Left lung (tissue), 4 donors: ENCODE measurements at regions not wholly inside any gene's neighbourhood (a gene's known extent, or its start where the extent isn't known, plus 50 kb on each side); places are given as distances from the start of the nearest gene placed in this dataset.

Experiments used
- ATAC-seq: fragments of 200-7000 bp; cut with Tn5 transposase; one replicate; pipeline ENCODE4 v1.9.1; 2020; ENCODE audit warnings: moderate library complexity
- DNase-seq, 4 donors: peaks; one replicate each; pipeline ENCODE4 v3.0.0-alpha.2; 2013 to 2020
- H3K27ac ChIP-seq, 2 donors: fragments of 200-600 bp; sonication (generic) in 1 of 2; one replicate each; pipeline versions ENCODE4 v1.5.0 to v1.8.0; 2020 to 2021
- H3K27me3 ChIP-seq, 2 donors: fragments of 200-600 bp; sonication (generic) in 1 of 2; one replicate each; pipeline versions ENCODE4 v1.5.0 to v1.8.0; 2020 to 2021
- H3K36me3 ChIP-seq, 2 donors: fragments of 200-600 bp; sonication (generic) in 1 of 2; one replicate each; pipeline versions ENCODE4 v1.5.0 to v1.8.0; 2020 to 2021
- H3K4me1 ChIP-seq, 2 donors: fragments of 200-600 bp; one replicate each; pipeline ENCODE4 v1.8.0; 2021
- H3K4me3 ChIP-seq, 2 donors: fragments of 200-600 bp; sonication (generic) in 1 of 2; one replicate each; pipeline versions ENCODE4 v1.5.0 to v1.8.0; 2020 to 2021; ENCODE audit warnings: mild to moderate bottlenecking in 1 of 2
- H3K9me3 ChIP-seq, 2 donors: fragments of 200-600 bp; sonication (generic) in 1 of 2; one replicate each; pipeline versions ENCODE4 v1.5.0 to v1.8.0; 2020 to 2021
- intact Hi-C, 2 donors: fragments of 100-400 bp; cut with DNase I; formaldehyde crosslinking; loops; one replicate each; pipeline versions ENCODE4 v1.11.2 to v1.14.2; 2022
- TF ChIP-seq, protein P1 (sequence below), 2 donors: fragments of 200-600 bp; sonication (generic) in 1 of 2; IDR thresholded peaks; one replicate each; pipeline versions ENCODE4 v1.5.0 to v1.8.0; 2021; ENCODE audit warnings: antibody characterized with exemption in 2 of 2
- donor health status: DM: no; HTN: yes; CAD: no.
- donor health status: DM: no; HTN: no; CAD: no.

DNA sequence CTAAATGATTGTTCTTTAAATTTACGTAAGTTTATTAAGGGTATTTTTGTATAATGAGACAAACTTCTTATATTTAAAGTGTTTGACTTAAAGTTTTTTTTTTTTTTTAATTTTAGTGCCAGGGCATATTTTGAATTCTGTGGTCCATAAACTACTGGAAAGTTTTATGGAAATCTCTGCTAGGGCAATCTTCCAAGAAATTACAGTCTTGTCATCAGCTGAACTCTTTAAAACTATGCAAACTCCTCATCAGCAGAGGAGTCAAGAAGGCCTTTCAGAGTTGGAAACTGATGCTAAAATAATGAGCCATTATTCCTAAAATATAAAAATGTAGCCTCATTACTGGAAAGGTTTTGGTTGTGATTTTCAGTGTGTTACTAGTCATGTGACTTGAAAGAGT, 1201.9 kb downstream of the BRINP3 start:
- Histone ChIP-seq H3K27ac (no peak overlapping the region), H3K9me3 (peaks cover 0 to 10% of the 10 kb centered on the region in 2 donors), H3K4me3 (no peak overlapping the region), H3K36me3 (no peaks in the 10 kb centered on the region), H3K4me1 (no peaks in the 10 kb centered on the region), H3K27me3 (no peaks in the 10 kb centered on the region)
- DNase-seq, result peak in 2 of 4 donors; percentile 30 to 44
- intact Hi-C loops, result no loop called here
- TF ChIP-seq, protein P1, sequence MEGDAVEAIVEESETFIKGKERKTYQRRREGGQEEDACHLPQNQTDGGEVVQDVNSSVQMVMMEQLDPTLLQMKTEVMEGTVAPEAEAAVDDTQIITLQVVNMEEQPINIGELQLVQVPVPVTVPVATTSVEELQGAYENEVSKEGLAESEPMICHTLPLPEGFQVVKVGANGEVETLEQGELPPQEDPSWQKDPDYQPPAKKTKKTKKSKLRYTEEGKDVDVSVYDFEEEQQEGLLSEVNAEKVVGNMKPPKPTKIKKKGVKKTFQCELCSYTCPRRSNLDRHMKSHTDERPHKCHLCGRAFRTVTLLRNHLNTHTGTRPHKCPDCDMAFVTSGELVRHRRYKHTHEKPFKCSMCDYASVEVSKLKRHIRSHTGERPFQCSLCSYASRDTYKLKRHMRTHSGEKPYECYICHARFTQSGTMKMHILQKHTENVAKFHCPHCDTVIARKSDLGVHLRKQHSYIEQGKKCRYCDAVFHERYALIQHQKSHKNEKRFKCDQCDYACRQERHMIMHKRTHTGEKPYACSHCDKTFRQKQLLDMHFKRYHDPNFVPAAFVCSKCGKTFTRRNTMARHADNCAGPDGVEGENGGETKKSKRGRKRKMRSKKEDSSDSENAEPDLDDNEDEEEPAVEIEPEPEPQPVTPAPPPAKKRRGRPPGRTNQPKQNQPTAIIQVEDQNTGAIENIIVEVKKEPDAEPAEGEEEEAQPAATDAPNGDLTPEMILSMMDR (IDR thresholded peaks at IDR 0.05), result no peak
- ATAC-seq, result no peak

DNA sequence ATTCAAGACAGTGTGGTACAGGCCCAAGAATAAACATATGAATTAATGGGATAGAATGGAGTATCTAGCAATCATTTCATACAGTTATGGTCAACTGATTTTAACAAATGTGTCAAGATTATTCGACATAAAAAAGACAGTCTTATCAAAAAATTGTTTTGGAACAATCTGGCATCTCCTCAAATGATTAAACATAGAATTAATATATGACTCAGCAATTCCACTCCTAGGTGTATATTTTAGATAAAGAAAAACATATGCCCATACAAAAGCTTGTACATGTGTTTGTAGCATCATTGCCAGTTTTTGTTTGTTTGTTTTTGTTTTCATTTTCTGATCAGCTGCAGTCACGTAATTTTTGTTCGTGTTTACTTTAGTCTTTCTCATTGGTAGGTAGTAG, 1188.3 kb downstream of the BRINP3 start:
- Histone ChIP-seq H3K27ac (no peak overlapping the region), H3K4me1 (no peaks in the 10 kb centered on the region), H3K27me3 (no peaks in the 10 kb centered on the region), H3K36me3 (no peaks in the 10 kb centered on the region), H3K9me3 (peaks cover 0 to 10% of the 10 kb centered on the region in 2 donors), H3K4me3 (no peak overlapping the region)
- no peak for ATAC-seq
- TF ChIP-seq, protein P1 (IDR thresholded peaks at IDR 0.05), result no peak
- intact Hi-C loops, result no loop called here
- DNase-seq, result no peak

DNA sequence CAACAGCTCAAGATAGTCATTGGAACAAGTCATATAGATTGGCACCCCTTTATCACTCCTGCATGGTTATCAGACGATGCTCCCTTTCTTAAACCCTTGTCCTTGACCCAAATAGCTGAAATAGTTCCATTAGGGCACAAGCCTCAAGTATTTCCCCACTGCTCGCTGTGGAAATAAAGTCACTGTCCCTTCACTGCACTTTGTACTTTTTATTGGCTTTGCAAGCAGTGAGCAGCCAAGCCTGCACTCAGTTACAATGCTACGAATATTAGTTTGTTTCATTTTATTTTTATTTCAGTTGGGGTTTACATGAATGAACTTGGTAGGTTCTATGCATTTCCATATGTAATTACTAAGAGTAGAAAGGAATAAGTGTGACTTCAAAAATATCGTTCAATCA, 1176.4 kb downstream of the BRINP3 start:
- ATAC-seq, result no peak
- no peak overlapping the region for H3K4me3 ChIP-seq
- peaks cover 0 to 1% of the 10 kb centered on the region in 2 donors for H3K9me3 ChIP-seq
- no peaks in the 10 kb centered on the region for H3K36me3 ChIP-seq
- DNase-seq, result no peak
- H3K27me3 ChIP-seq, result no peaks in the 10 kb centered on the region
- TF ChIP-seq, protein P1 (IDR thresholded peaks at IDR 0.05), result no peak
- H3K4me1 ChIP-seq, result no peaks in the 10 kb centered on the region
- intact Hi-C loops, result no loop called here
- no peak overlapping the region for H3K27ac ChIP-seq

DNA sequence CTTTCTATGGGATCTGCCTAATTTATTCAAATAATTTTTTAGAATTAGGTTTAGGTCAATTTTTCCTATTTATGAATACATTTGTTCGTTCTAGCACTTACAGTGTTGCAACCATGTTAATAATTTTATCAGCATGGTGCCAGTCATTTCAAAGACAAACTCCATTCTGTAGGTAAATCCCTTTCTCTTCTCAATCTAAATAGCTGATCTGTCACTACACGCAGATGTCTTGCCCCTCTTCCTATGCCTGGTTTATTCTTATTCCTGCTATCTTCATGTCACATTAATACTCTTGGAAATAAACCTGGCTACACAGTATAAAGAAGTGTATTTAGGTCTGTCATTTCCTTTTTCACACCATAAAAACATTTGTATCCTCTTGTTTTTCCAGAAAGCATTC, 1172.4 kb downstream of the BRINP3 start:
- Histone ChIP-seq H3K36me3 (no peaks in the 10 kb centered on the region), H3K27me3 (no peaks in the 10 kb centered on the region), H3K4me1 (no peaks in the 10 kb centered on the region), H3K27ac (no peak overlapping the region), H3K4me3 (no peak overlapping the region), H3K9me3 (no peaks in the 10 kb centered on the region)
- TF ChIP-seq, protein P1 (IDR thresholded peaks at IDR 0.05), result no peak
- DNase-seq (no peak), ATAC-seq (no peak)
- intact Hi-C loops, result no loop called here

DNA sequence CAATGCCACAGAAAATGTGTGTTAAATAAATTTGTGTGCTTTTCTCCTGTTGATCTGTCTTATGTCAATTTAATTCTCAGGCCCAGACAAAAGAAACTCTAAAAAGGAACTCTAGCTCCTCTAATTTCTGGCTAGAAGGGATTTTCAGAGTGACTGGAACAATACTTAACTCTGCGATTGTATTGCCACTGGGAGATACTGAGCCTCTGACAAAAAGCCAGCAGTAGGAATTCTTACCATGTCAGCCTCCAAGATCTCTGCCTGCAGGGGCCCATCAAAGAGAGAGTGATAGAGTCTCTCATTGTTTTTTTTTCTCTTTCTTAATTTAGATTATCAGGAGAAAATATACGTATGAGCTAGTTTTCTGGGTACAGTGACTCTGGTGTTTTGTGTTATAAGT, 1165.7 kb downstream of the BRINP3 start:
- H3K27ac ChIP-seq, result no peak overlapping the region
- DNase-seq, result no peak

More for the DNA sequence above, 1165.7 kb downstream of the BRINP3 start:
- intact Hi-C loops, result no loop called here
- no peaks in the 10 kb centered on the region for H3K27me3 ChIP-seq
- no peaks in the 10 kb centered on the region for H3K36me3 ChIP-seq
- TF ChIP-seq, protein P1 (IDR thresholded peaks at IDR 0.05), result no peak
- H3K4me3 ChIP-seq, result no peak overlapping the region
- no peak for ATAC-seq
- no peaks in the 10 kb centered on the region for H3K4me1 ChIP-seq
- peaks cover 0 to 1% of the 10 kb centered on the region in 2 donors for H3K9me3 ChIP-seq
